AG20443 (cell line): ENCODE measurements at regions not wholly inside any gene's neighbourhood (a gene's known extent, or its start where the extent isn't known, plus 50 kb on each side); places are given as distances from the start of the nearest gene placed in this dataset.
A peak's percentile ranks its signal among the peaks of the same experiment; 100 is the strongest.
"Not testable (repeated sequence)": the region's sequence is repeated elsewhere in the genome, so short reads cannot be mapped to it uniquely, and the experiment has no call there.

Source experiments
- DNase-seq: peaks from one replicate; pipeline ENCODE4 v3.0.0; 2012; ENCODE audit warnings: low spot score, mixed read lengths

DNA sequence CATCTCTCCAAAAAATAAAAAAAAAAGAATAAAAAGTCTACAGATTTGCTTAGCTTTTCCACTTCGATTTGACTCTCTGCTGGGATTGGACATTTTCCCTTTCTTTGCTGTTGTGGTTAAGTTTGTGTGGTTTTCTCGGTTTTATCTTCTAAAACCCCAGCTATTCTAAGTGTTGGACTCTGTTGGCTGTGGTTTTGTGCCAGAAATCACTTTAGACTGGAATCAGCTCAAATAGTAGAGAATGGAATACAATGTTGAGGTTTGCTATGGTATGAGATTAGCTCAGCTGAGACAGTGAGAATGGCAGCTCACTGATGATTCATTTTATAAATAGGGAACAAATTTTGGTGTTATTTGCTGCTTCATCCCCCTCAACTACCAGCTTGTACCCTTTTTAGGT, 116.0 kb downstream of the BUB3 start:
- peak; percentile 64 for DNase-seq

- no peak for DNase-seq
Observed at GRCh38 chr10:123270806-123271205, 116.6 kb downstream of the BUB3 start.

DNA sequence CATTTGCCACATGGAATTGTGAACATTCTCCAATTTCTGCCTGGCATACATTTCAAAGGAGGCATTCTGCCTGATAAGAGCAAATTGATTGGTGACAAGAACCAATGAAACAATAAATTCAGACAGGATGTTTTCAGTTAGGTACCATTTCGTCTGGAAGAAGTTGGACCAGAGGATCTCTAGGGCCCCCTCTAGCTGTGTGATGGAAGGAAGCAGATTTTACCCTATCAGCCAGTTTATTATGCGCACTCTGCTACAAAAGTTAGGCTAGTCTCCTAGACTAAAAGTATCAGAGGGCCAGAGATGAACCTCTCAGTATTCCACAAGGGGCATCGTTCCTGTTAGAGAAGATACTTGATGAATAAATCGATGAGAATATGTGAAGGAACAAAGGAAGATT, 118.0 kb downstream of the BUB3 start:
- no peak for DNase-seq

DNA sequence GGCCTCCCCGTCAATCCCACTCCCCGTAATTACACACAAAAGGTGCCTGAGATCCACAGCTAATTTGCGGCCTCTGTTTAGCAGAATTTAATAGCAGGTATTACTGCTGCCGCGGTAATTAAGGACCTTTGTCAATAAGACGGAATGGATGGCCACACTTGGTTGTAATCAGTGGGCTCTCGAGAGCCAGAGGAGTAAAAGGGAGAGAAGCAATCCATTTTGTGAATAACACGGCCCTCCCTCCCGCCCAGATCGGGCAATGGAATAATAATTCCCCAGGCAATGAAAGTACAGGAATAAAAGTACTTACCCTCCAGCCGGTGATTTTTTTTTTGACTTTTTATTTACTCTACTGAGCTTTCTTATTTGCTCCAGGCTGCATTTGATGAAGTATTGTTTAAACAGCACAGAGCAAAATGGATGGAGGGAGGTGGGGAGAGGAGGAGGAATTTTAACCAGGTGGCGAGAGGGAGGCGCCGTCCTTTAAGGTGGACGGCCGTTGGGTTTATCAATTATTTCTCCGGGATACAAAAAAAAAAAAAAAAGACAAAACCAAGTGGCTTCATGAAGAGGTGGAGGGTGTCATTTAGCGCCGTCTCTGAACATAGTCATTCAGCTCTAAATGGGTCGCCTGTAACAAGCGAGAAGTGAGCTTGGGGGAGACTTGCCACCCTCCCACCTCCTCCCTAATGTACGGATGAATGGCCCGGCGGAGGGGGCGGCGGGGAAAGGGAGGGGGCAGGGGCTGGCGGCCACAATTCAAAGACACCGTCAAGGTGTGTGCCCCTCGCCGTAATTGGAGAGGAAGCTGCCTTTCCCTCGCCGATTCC, 120.3 kb downstream of the BUB3 start:
- no peak for DNase-seq

DNA sequence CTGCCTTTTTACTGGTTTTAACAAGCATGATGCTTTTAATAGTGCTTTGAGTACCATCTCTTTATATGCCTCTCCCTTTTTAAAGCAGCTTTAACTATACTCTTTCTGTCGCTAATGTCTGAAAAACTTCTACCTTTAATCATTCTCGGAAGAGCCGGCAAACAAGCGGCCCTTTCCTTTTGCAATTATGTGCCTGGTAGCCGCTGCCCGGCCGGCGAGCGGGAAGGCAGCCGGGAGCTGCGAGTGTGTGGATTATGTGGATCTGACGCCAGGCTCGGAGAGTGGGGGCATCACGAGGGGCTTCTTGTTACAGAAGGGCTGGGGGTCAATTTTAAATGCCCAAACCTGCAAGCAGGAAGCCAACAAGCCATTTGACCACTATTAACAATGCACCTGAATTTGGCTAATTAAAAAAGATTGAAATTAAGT, 120.9 kb downstream of the BUB3 start:
- no peak for DNase-seq

DNA sequence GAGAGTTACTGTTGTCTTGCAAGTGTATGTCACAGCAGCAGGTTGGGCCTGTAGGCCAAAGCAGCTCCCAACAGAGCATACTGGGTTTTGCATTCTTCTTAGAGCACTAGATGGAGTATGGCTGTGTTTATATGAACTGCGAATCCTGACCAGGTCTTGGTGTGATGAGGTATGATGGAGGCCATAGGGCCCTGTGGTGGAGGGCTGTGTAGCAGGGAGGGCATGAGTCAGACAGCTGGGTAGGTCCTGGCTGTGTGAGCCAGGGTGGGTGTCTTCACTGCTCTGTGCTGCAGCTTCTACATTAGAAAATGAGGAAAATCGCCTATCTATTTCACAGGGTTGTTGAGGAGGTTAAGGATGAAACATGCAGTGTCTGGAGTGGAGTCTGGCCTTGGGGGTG, 124.2 kb downstream of the BUB3 start:
- DNase-seq, result no peak

- not testable (repeated sequence) for DNase-seq
Observed at GRCh38 chr10:123283371-123283770, 129.2 kb downstream of the BUB3 start.

- DNase-seq, result no peak
Observed at GRCh38 chr10:123284022-123284421, 129.8 kb downstream of the BUB3 start.

DNA sequence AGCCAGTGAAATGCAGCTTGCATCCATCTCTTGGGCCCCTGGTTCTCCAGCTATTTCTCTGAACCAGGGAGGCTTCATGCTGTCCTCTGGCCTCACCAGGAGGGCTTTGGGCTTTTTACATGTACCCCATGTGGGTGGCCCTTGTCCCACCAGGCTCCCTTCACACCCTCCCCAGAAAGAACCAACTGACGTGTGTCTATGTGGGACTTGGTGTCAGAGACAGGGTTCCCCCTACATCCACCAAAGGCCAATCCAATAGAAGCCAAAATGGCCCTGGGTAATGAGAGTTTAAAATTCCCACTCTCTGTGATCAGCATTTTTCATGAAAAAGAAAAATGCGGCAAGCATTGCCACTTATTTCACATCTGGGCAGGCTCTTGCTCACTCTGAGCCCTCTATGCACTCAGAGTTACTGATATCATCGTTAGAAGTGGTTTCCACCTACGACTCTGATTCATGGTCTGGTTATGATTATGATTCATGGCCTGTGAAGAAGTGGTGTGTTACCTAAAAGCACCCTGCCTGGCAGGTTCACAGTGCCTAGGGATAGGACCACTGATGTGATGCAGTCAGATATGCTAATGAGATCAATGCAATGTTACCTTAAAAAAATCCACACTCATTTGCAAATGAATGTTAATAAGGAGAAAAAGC, 133.5 kb downstream of the BUB3 start:
- no peak for DNase-seq

- no peak for DNase-seq
Observed at GRCh38 chr10:123289432-123289831, 135.2 kb downstream of the BUB3 start.

DNA sequence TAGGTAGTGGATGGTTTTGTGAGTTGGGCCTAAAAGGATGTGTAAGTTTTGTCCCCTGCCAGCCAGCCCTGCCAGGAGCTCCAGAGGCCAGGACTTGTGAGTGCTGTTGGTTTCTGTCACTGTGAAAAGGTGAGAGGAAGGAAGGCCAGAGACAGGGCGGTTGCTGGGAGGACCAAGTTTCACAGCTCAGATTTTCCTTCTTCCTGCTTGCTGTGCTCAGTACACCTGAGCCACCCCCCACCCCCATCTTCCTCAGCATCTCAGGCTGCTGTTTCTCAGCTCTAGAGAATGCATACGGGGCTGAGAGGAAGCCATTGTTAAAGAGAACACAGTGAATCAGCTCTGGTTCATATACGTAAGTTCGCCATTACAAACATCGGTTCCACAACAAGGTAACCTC, 139.9 kb downstream of the BUB3 start:
- DNase-seq, result no peak

DNA sequence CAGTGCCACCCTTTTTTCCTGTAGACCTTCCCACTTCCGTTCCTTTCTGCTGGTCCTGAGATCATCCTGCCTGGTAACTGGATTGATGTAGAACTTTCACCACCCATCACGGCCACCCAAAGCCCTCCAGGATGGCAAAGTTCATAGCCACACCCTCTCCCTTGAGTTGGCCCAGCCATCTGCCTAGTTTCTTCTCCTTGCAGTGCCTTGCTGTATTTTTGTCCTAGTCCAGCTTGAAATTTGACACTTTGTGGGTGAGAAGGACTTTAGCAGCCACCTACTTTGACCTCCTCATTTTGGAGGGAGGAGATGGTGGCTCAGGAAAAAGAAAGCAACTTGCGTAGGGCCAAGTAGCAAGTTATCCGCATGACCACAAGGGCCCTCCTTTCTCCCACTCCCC, 140.7 kb downstream of the BUB3 start:
- no peak for DNase-seq

DNA sequence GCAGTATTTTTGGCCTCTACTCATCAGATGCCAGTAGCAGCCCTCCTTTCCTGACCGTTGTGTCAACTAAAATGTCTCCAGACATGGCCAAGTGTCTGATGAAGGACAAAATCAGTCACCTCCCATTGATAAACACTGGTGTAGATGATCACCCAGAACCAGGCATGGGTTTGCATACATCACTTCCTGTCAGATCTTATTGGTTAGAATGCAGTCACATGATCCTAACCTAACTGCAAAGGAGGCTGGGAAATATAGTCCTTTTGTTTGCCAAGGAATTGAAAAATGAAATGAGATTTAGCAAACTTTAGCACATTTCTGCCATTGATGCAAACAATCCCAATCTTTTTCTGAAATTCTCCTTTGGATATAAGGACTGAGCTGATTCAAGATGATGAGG, 141.4 kb downstream of the BUB3 start:
- no peak for DNase-seq

DNA sequence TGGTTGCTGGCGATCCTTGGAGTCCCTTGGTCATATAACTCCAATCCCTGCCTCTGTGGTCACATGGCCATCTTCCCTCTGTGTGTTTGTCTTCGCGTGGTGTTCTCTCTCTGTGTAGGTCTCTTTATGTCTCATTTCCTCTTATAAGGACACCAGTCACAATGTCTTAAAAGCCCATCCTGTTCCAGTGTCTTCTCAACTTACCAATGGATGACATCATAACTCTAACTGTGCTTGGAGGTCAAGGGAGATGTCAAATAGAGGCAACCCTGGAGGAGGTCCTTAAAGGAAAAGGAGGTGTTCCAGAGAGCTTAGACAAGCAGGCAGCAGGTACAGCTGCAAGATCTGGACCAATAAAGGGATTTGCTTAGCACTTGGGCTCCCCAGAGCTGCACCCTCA, 143.0 kb downstream of the BUB3 start:
- DNase-seq, result no peak

- no peak for DNase-seq
Observed at GRCh38 chr10:123298583-123298982, 144.4 kb downstream of the BUB3 start.

DNA sequence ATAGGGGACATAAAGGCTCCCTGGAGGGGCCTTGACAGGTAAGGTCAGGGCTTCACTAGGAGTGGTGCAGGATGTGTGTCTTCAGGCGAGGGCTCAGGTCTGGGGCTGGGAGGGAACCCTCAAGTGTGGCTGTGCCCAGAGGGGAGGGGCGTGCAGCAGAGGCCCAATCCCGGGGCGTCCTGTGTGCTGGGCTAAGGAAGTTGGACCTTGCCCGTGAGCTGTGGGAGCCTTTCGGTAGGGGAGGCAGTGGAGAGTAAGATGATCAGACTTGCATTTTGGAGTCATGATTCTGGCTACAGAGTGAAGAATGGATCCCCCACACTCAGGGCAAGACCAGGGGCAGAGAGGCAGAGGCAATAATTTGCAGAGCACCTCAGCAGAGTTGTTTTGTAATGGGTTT, 145.4 kb downstream of the BUB3 start:
- DNase-seq, result no peak

DNA sequence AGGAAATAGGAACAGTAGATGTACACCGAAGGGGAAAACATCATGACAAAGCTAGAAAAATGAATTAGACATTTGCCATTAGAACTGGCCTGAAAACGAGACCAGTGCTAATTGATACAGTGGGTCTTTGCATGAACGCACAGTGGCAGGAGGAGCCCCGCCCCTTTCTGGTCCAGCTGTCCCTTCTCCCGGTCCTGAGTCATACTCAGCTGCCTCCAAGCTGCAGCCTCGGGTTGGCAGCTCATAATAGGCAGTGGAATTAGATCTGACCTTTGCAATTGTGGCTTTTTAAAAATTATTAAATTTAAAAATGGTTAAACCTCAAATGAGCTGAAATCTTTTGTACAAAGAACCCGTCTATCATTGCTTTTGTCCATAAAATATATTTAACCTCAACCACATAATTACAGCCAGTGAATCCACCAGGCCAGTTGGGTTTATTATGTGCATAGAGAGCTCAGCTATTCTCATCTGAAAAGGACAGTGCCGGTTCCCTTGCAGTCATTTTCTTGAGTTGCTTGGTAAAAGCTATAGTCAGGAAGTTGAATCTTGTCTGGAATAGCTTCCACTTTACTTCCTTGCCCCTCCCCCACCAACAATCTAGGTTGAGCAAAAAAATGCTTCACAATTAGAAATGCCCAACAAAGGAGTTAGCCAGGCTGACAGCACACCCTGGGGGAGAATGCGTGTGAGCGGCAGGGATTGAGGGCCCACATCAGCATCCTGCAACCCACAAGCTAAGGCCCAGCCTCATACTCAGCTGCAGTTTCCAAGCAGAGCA, 147.1 kb downstream of the BUB3 start:
- peak; percentile 72 for DNase-seq

- DNase-seq, result no peak
Observed at GRCh38 chr10:123303581-123304337, 149.6 kb downstream of the BUB3 start.

- DNase-seq, result no peak
Observed at GRCh38 chr10:123305671-123306070, 151.5 kb downstream of the BUB3 start.

DNA sequence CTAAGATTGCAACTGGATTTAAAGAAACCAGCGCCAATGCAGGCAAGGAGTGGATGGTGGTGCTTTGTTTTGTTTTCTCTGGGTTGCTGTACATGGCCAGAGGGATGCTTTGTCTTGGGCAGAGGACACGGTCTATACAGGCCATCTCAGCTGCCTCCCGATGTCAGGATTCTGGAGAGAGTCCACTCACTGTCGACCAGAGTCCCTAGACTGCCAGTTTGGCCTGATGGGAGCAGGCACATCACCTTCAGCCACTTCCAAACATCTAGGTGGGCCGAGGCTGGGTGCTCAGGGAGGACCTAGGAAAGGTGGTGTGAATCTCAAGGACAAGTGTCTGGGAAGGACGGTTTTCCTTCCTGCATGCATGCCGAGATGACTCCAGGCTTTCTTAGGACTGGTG, 152.1 kb downstream of the BUB3 start:
- DNase-seq, result no peak

DNA sequence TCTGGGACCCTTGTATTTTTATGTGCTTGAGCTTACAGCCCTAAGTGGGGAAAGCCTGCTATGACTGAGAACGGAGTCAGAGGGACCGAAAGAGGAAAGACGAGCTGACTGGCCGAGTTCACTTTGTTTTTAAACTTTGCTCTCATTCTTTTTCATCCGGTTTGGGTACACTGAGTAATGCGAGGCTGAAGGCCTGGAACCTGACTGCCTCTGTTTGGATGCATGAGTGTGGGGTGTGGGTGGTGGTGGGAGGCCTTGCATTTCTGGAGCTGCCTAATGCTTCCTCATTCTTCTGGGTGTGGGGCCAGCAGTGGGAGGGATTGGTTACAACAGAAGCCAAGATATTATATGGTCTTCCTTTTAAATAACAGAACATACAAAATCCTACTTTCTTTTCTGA, 155.5 kb downstream of the BUB3 start:
- DNase-seq, result no peak

DNA sequence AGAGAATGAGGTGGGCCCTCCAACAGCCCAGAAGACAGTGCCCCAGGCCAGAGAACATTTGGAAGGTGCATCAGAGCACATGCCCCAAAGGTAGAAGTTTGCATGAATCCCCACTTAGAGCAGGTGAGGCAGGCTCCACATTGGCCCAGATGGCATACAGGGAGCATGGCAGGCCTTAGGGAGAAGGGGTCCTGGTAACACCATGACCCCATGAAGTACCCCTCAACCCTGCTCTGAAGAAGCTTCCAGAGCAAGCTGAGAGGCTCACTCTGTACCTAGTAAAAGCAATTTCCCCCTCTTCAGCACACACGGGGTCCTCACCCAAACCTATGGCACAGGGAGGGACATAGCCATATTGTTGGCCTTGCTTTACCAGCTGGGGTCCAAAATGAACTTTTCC, 162.6 kb downstream of the BUB3 start:
- no peak for DNase-seq
